H1 (cell line): ENCODE measurements at regions not wholly inside any gene's neighbourhood (a gene's known extent, or its start where the extent isn't known, plus 50 kb on each side); places are given as distances from the start of the nearest gene placed in this dataset.

Experiments
- CTCF ChIA-PET: fragments of 300-600 bp; sonication (Branson Sonifier 250); formaldehyde crosslinking; loops from one replicate; lab custom pipeline; 2021; ENCODE audit not compliant: partially characterized antibody; lab: Charles Lee
- POLR2A ChIA-PET: fragments of 300-600 bp; sonication (Branson Sonifier 250); formaldehyde crosslinking; loops from one replicate; lab custom pipeline; 2021; ENCODE audit warnings: inconsistent platforms; ENCODE audit not compliant: partially characterized antibody; lab: Charles Lee
- DNase-seq, 2 experiments: peaks; one replicate each; pipeline versions ENCODE4 v3.0.0 to v3.0.0-alpha.2; 2010 to 2022; ENCODE audit warnings: low spot score in 2 of 2, low read depth in 1 of 2, mixed read lengths in 1 of 2
- FAIRE-seq: peaks from 2 replicates; lab custom pipeline; 2011; peaks lifted over from hg19 to GRCh38; lab: Jason Lieb, UNC
- H2AFZ ChIP-seq: 2 replicates; pipeline ENCODE4 v1.8.1; 2012; ENCODE audit warnings: low read length, inconsistent platforms
- H2AK5ac ChIP-seq: 2 replicates; pipeline ENCODE4 v1.6.1; 2013; ENCODE audit warnings: low read depth, low read length
- H2BK120ac ChIP-seq: replicated peaks from 2 replicates; pipeline ENCODE3; 2013; ENCODE audit warnings: low read depth, low read length, inconsistent platforms
- H2BK12ac ChIP-seq: 2 replicates; pipeline ENCODE4 v1.6.1; 2013; ENCODE audit warnings: low read depth, low read length
- H2BK15ac ChIP-seq: 2 replicates; pipeline ENCODE4 v1.6.1; 2013; ENCODE audit warnings: low read length
- H2BK20ac ChIP-seq: 2 replicates; pipeline ENCODE4 v1.6.1; 2013; ENCODE audit warnings: low read length
- H2BK5ac ChIP-seq: 2 replicates; pipeline ENCODE4 v1.6.1; 2013; ENCODE audit warnings: low read depth, low read length
- H3K14ac ChIP-seq: 2 replicates; pipeline ENCODE4 v1.6.1; 2013; ENCODE audit warnings: inconsistent platforms; ENCODE audit not compliant: insufficient read length
- H3K18ac ChIP-seq: 2 replicates; pipeline ENCODE4 v1.6.1; 2013; ENCODE audit warnings: low read length; ENCODE audit errors: extremely low read depth
- H3K23ac ChIP-seq: 2 replicates; pipeline ENCODE4 v1.6.1; 2013; ENCODE audit warnings: inconsistent platforms; ENCODE audit not compliant: insufficient read length
- H3K23me2 ChIP-seq: 2 replicates; pipeline ENCODE4 v1.6.1; 2013; ENCODE audit warnings: low read depth, low read length
- H3K27ac ChIP-seq: 2 replicates; pipeline ENCODE4 v1.6.1; 2011; ENCODE audit warnings: low read depth, low read length, inconsistent platforms
- H3K27me3 ChIP-seq, 4 experiments: replicated peaks in 1 of 4; 1 replicate in 1 of 4; 2 replicates in 3 of 4; pipeline versions ENCODE4 v1.6.1 to v1.8.1; 2011 to 2013; ENCODE audit warnings: low read length in 3 of 4, mild to moderate bottlenecking in 3 of 4, inconsistent platforms in 2 of 4, mixed read lengths in 2 of 4, moderate library complexity in 1 of 4; ENCODE audit not compliant: control insufficient read depth in 3 of 4, insufficient read depth in 3 of 4; ENCODE audit errors: extremely low read depth in 1 of 4
- H3K36me3 ChIP-seq, 4 experiments: 2 replicates each; pipeline versions ENCODE4 v1.6.1 to v1.8.1; 2011 to 2013; ENCODE audit warnings: mild to moderate bottlenecking in 4 of 4, low read length in 3 of 4, moderate library complexity in 2 of 4, control low read depth in 1 of 4, inconsistent platforms in 1 of 4; ENCODE audit not compliant: insufficient read depth in 4 of 4, control insufficient read depth in 2 of 4
- H3K4ac ChIP-seq: replicated peaks from 2 replicates; pipeline ENCODE3; 2013; ENCODE audit warnings: low read length, low read depth, mixed read lengths, inconsistent platforms; ENCODE audit not compliant: insufficient read length
- H3K4me1 ChIP-seq, 4 experiments: replicated peaks in 1 of 4; 1 replicate in 1 of 4; 2 replicates in 3 of 4; pipeline versions ENCODE4 v1.6.1 to v1.8.1; 2011 to 2013; ENCODE audit warnings: low read length in 3 of 4, inconsistent platforms in 2 of 4, mixed read lengths in 1 of 4; ENCODE audit not compliant: insufficient read depth in 4 of 4, control insufficient read depth in 3 of 4
- H3K4me2 ChIP-seq, 2 experiments: 2 replicates each; pipeline versions ENCODE4 v1.6.1 to v1.8.1; 2011 to 2013; ENCODE audit warnings: low read depth in 2 of 2, low read length in 2 of 2, control low read depth in 1 of 2, inconsistent platforms in 1 of 2, mild to moderate bottlenecking in 1 of 2; ENCODE audit not compliant: insufficient read depth in 1 of 2
- H3K4me3 ChIP-seq, 4 experiments: fragments of 200-600, 300-600 bp in 1 of 4; sonication (generic), shearing (Covaris generic), sonication (Bioruptor Twin) in 1 of 4; 2 replicates each; pipeline versions ENCODE4 v1.5.1 to v1.8.1; 2011 to 2016; ENCODE audit warnings: low read length in 4 of 4, low read depth in 3 of 4, control low read depth in 2 of 4, inconsistent platforms in 2 of 4, mild to moderate bottlenecking in 2 of 4, mixed read lengths in 1 of 4, moderate library complexity in 1 of 4; ENCODE audit not compliant: insufficient read depth in 2 of 4; ENCODE audit errors: extremely low read depth in 1 of 4
- H3K56ac ChIP-seq: replicated peaks from 2 replicates; pipeline ENCODE3; 2013; ENCODE audit warnings: low read depth, mild to moderate bottlenecking, mixed read lengths, low read length, inconsistent platforms; ENCODE audit not compliant: insufficient read length
- H3K79me1 ChIP-seq: 2 replicates; pipeline ENCODE4 v1.6.1; 2013; ENCODE audit warnings: low read depth, low read length, control low read depth
- H3K79me2 ChIP-seq, 2 experiments: 2 replicates each; pipeline versions ENCODE4 v1.6.1 to v1.8.1; 2012 to 2013; ENCODE audit warnings: low read length in 2 of 2, mild to moderate bottlenecking in 2 of 2, inconsistent platforms in 1 of 2; ENCODE audit not compliant: insufficient read depth in 2 of 2, control insufficient read depth in 1 of 2
- H3K9ac ChIP-seq, 4 experiments: replicated peaks in 1 of 4; 1 replicate in 1 of 4; 2 replicates in 3 of 4; pipeline versions ENCODE4 v1.6.1 to v1.8.1; 2011 to 2013; ENCODE audit warnings: low read depth in 3 of 4, low read length in 3 of 4, control low read depth in 2 of 4, mild to moderate bottlenecking in 2 of 4, moderate library complexity in 2 of 4, inconsistent platforms in 1 of 4; ENCODE audit errors: extremely low read depth in 1 of 4
- H3K9me3 ChIP-seq, 2 experiments: 2 replicates each; pipeline versions ENCODE4 v1.6.1 to v1.8.1; 2012 to 2013; ENCODE audit warnings: mild to moderate bottlenecking in 2 of 2, moderate library complexity in 2 of 2, control low read depth in 1 of 2, inconsistent platforms in 1 of 2, low read depth in 1 of 2, low read length in 1 of 2, mixed read lengths in 1 of 2; ENCODE audit not compliant: insufficient read depth in 2 of 2
- H4K20me1 ChIP-seq, 2 experiments: replicated peaks in 1 of 2; 2 replicates each; pipeline versions ENCODE3 to v1.8.1; 2011 to 2013; ENCODE audit warnings: inconsistent platforms in 2 of 2, low read length in 2 of 2, mild to moderate bottlenecking in 1 of 2; ENCODE audit not compliant: insufficient read depth in 2 of 2, control insufficient read depth in 1 of 2
- H4K5ac ChIP-seq: 2 replicates; pipeline ENCODE4 v1.6.1; 2013; ENCODE audit warnings: low read length, low read depth, mixed read lengths, inconsistent platforms; ENCODE audit not compliant: insufficient read length
- H4K8ac ChIP-seq: 2 replicates; pipeline ENCODE4 v1.8.0; 2013; ENCODE audit warnings: mild to moderate bottlenecking, moderate library complexity, low read length, inconsistent platforms; ENCODE audit not compliant: insufficient read depth; ENCODE audit errors: extremely low read depth
- H4K91ac ChIP-seq: replicated peaks from 2 replicates; pipeline ENCODE3; 2013; ENCODE audit warnings: low read length, mixed read lengths, inconsistent platforms; ENCODE audit not compliant: insufficient read length
- BCL11A ChIP-seq, 2 experiments: IDR thresholded peaks; one replicate each; pipeline ENCODE4 v1.6.1; 2011; ENCODE audit warnings: low read depth in 2 of 2, low read length in 2 of 2, mild to moderate bottlenecking in 2 of 2
- HDAC6 ChIP-seq: IDR thresholded peaks from one replicate; pipeline ENCODE4 v1.7.1; 2012; ENCODE audit warnings: low read depth, mild to moderate bottlenecking, inconsistent platforms, low read length, moderate library complexity
- WGBS, 2 experiments: shearing (Covaris generic) in 1 of 2; methylation state at CpG; one replicate each; pipeline versions ENCODE4 v1.1.6 to v1.1.7; 2013 to 2015; ENCODE audit warnings: low lambda C conversion rate in 2 of 2, mixed read lengths in 2 of 2, inconsistent platforms in 1 of 2, low coverage in 1 of 2, missing lambda C conversion rate in 1 of 2; ENCODE audit not compliant: insufficient replicate concordance in 2 of 2, insufficient coverage in 1 of 2, insufficient read length in 1 of 2; ENCODE audit errors: extremely low coverage in 1 of 2, missing lambda C conversion rate in 1 of 2; 5-methylcytosine and 5-hydroxymethylcytosine counted together

DNA sequence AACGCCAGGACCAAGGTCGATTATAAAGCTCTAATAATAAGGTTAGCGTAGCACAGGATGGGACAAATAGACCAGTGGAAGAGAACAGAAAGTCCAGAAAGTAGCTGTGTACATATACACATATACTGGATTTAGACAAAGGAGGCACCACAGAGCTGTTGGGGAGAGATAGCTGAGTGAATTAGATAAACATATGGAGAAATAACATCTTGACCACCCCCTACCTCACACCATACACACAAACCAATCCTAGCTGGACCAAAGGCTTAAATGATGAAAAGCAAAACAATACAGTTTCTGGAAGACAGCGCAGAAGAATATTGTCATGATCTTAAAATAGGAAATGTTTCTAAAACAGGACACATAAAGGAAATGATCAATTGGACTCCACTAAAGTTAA is 112.9 kb downstream of the PXDC1 start:
- Histone ChIP-seq H3K4me3 (no peak overlapping the region), H2BK120ac (no peak overlapping the region), H3K4ac (no peak overlapping the region), H3K23ac (no peak overlapping the region), H4K5ac (no peak overlapping the region), H2AFZ (no peak overlapping the region), H4K20me1 (no peaks in the 10 kb centered on the region), H2AK5ac (no peak overlapping the region), H2BK5ac (no peak overlapping the region), H3K23me2 (no peaks in the 10 kb centered on the region), H2BK12ac (no peak overlapping the region), H3K36me3 (no peaks in the 10 kb centered on the region), H3K79me2 (no peaks in the 10 kb centered on the region), H4K8ac (no peak overlapping the region), H3K27ac (no peak overlapping the region), H4K91ac (no peak overlapping the region), H3K27me3 (no peaks in the 10 kb centered on the region), H3K56ac (no peak overlapping the region), H2BK20ac (no peak overlapping the region), H3K4me1 (no peaks in the 10 kb centered on the region), H3K79me1 (no peaks in the 10 kb centered on the region), H3K4me2 (no peak overlapping the region), H3K9me3 (no peaks in the 10 kb centered on the region), H3K9ac (no peak overlapping the region), H3K18ac (no peak overlapping the region), H3K14ac (no peak overlapping the region), H2BK15ac (no peak overlapping the region)
- DNase-seq (no peak), FAIRE-seq (no peak)
- CTCF ChIA-PET = interaction anchor here (1.6 to 1.8 kb wide), 3 partner anchors 9 to 94 kb away, joined by 4 to 7 read pairs (median 5); no protein-coding TSS in a partner anchor
- WGBS, 2 experiments = 73% methylated on average over 4 of the region's 4 CpGs; no CpG with 5 or more reads in 1 of the 2 experiments
- TF ChIP-seq BCL11A (IDR thresholded peaks at IDR 0.05; ENCODE audit: low read depth in 2 of 2, low read length in 2 of 2) = no peak
- no peak for TF ChIP-seq HDAC6
- POLR2A ChIA-PET = no interaction called here
